IMR-90 (cell line): ENCODE measurements at regions not wholly inside any gene's neighbourhood (a gene's known extent, or its start where the extent isn't known, plus 50 kb on each side); places are given as distances from the start of the nearest gene placed in this dataset.

Experiments used
- ATAC-seq: fragments of 200-7000 bp; cut with Tn5 transposase; 2 replicates; pipeline ENCODE4 v1.9.1; 2020; ENCODE audit warnings: low read depth, mild to moderate bottlenecking, moderate library complexity
- BruUV-seq: library from RNA; stranded (reverse); fragments of 400-500 nt; replicated peaks from 2 replicates; lab custom pipeline; 2021; lab: Mats Ljungman, UMichigan
- CTCF ChIA-PET: fragments of 300-600 bp; formaldehyde crosslinking; extraction: SDS; loops from one replicate; lab custom pipeline; 2021; ENCODE audit warnings: antibody characterized with exemption; lab: Yijun Ruan, JAX
- POLR2A ChIA-PET: fragments of 300-600 bp; sonication (Branson Sonifier 250); formaldehyde crosslinking; loops from one replicate; lab custom pipeline; 2022; ENCODE audit warnings: antibody characterized with exemption; ENCODE audit not compliant: unreplicated experiment; lab: Charles Lee
- DNase-seq: peaks from one replicate; pipeline ENCODE4 v3.0.0; 2013
- H2AFZ ChIP-seq: replicated peaks from 2 replicates; pipeline ENCODE3; 2013; ENCODE audit warnings: low read length, mild to moderate bottlenecking; ENCODE audit not compliant: poor library complexity
- H2AK5ac ChIP-seq: 2 replicates; pipeline ENCODE4 v1.6.1; 2013; ENCODE audit warnings: low read depth, low read length, inconsistent platforms
- H2AK9ac ChIP-seq: replicated peaks from 2 replicates; pipeline ENCODE3; 2013; ENCODE audit warnings: mild to moderate bottlenecking, low read depth, low read length, moderate library complexity; ENCODE audit not compliant: poor library complexity
- H2BK120ac ChIP-seq: 2 replicates; pipeline ENCODE4 v1.6.1; 2013; ENCODE audit warnings: low read depth, low read length, inconsistent platforms
- H2BK15ac ChIP-seq: 3 replicates; pipeline ENCODE4 v1.6.1; 2013; ENCODE audit warnings: low read depth, low read length, inconsistent platforms
- H2BK20ac ChIP-seq: 2 replicates; pipeline ENCODE4 v1.6.1; 2013; ENCODE audit warnings: low read depth, mild to moderate bottlenecking, inconsistent platforms, low read length, moderate library complexity
- H2BK5ac ChIP-seq: 2 replicates; pipeline ENCODE4 v1.6.1; 2013; ENCODE audit warnings: mild to moderate bottlenecking, low read depth, low read length, inconsistent platforms; ENCODE audit not compliant: poor library complexity, severe bottlenecking
- H3K14ac ChIP-seq: replicated peaks from 2 replicates; pipeline ENCODE4 v1.6.1; 2013; ENCODE audit warnings: low read depth, low read length, inconsistent platforms
- H3K18ac ChIP-seq: 2 replicates; pipeline ENCODE4 v1.6.1; 2013; ENCODE audit warnings: low read depth, low read length, control low read depth
- H3K23ac ChIP-seq: 2 replicates; pipeline ENCODE4 v1.6.1; 2013; ENCODE audit warnings: low read depth, low read length, inconsistent platforms
- H3K27ac ChIP-seq: 2 replicates; pipeline ENCODE4 v1.5.1; 2013; ENCODE audit warnings: mild to moderate bottlenecking, control low read depth, low read length; ENCODE audit not compliant: insufficient read depth
- H3K27me3 ChIP-seq: 2 replicates; pipeline ENCODE4 v1.6.1; 2013; ENCODE audit warnings: low read length; ENCODE audit not compliant: control insufficient read depth, insufficient read depth
- H3K36me3 ChIP-seq: 2 replicates; pipeline ENCODE4 v1.6.1; 2013; ENCODE audit warnings: low read length, mixed read lengths; ENCODE audit not compliant: control insufficient read depth, insufficient read depth
- H3K4ac ChIP-seq: 2 replicates; pipeline ENCODE4 v1.6.1; 2013; ENCODE audit warnings: low read depth, low read length, inconsistent platforms
- H3K4me1 ChIP-seq: 2 replicates; pipeline ENCODE4 v1.6.1; 2013; ENCODE audit warnings: low read length, mixed read lengths; ENCODE audit not compliant: control insufficient read depth, insufficient read depth
- H3K4me2 ChIP-seq: 2 replicates; pipeline ENCODE4 v1.6.1; 2013; ENCODE audit warnings: low read depth, mild to moderate bottlenecking, control low read depth, low read length, moderate library complexity
- H3K4me3 ChIP-seq: 2 replicates; pipeline ENCODE4 v1.5.1; 2013; ENCODE audit warnings: low read depth, mild to moderate bottlenecking, control low read depth, low read length, moderate library complexity; ENCODE audit not compliant: insufficient read depth
- H3K56ac ChIP-seq: 2 replicates; pipeline ENCODE4 v1.6.1; 2013; ENCODE audit warnings: low read length, inconsistent platforms; ENCODE audit not compliant: insufficient read depth; ENCODE audit errors: extremely low read depth
- H3K79me1 ChIP-seq, 2 experiments: 2 replicates each; pipeline ENCODE4 v1.6.1; 2013; ENCODE audit warnings: low read length in 2 of 2, inconsistent platforms in 1 of 2, low read depth in 1 of 2
- H3K9ac ChIP-seq: 2 replicates; pipeline ENCODE4 v1.6.1; 2013; ENCODE audit warnings: low read depth, low read length, control low read depth
- H3K9me1 ChIP-seq: 2 replicates; pipeline ENCODE4 v1.6.1; 2013; ENCODE audit warnings: low read length, inconsistent platforms; ENCODE audit not compliant: insufficient read depth
- H3K9me3 ChIP-seq: 2 replicates; pipeline ENCODE4 v1.6.1; 2013; ENCODE audit warnings: low read length; ENCODE audit not compliant: control insufficient read depth, insufficient read depth
- H4K20me1 ChIP-seq: 2 replicates; pipeline ENCODE4 v1.6.1; 2013; ENCODE audit warnings: low read length, inconsistent platforms; ENCODE audit not compliant: insufficient read depth
- H4K5ac ChIP-seq: 2 replicates; pipeline ENCODE4 v1.6.1; 2013; ENCODE audit warnings: mild to moderate bottlenecking, low read depth, low read length, control low read depth
- H4K8ac ChIP-seq, 2 experiments: 2 replicates each; pipeline ENCODE4 v1.6.1; 2013; ENCODE audit warnings: low read depth in 2 of 2, low read length in 2 of 2, control low read depth in 1 of 2, inconsistent platforms in 1 of 2
- H4K91ac ChIP-seq: 2 replicates; pipeline ENCODE4 v1.6.1; 2013; ENCODE audit warnings: low read depth, low read length, inconsistent platforms; ENCODE audit not compliant: insufficient read depth
- BHLHE40 ChIP-seq: fragments of 150-350 bp; IDR thresholded peaks from 2 replicates; pipeline ENCODE4 v1.6.1; 2016; ENCODE audit warnings: mild to moderate bottlenecking, low read depth, low read length
- CHD1 ChIP-seq: IDR thresholded peaks from 2 replicates; pipeline ENCODE4 v1.6.1; 2012; ENCODE audit warnings: low read depth, low read length, improper control_type of control experiment
- ELK1 ChIP-seq: fragments of 150-350 bp; IDR thresholded peaks from 2 replicates; pipeline ENCODE4 v1.6.1; 2016; ENCODE audit warnings: low read depth, mild to moderate bottlenecking, low read length, moderate library complexity, borderline replicate concordance
- FOS ChIP-seq: fragments of 150-350 bp; IDR thresholded peaks from 2 replicates; pipeline ENCODE4 v1.6.1; 2016; ENCODE audit warnings: low read depth, low read length
- MAFK ChIP-seq: IDR thresholded peaks from 2 replicates; pipeline ENCODE4 v1.6.1; 2012; ENCODE audit warnings: low read depth, low read length, improper control_type of control experiment
- MAZ ChIP-seq: IDR thresholded peaks from 2 replicates; pipeline ENCODE4 v1.6.1; 2012; ENCODE audit warnings: low read depth, mild to moderate bottlenecking, low read length, improper control_type of control experiment, moderate library complexity, borderline replicate concordance
- MXI1 ChIP-seq: IDR thresholded peaks from 2 replicates; pipeline ENCODE4 v1.6.1; 2012; ENCODE audit warnings: low read depth, mild to moderate bottlenecking, low read length, moderate library complexity, borderline replicate concordance
- POLR2A ChIP-seq: IDR thresholded peaks from 2 replicates; pipeline ENCODE4 v1.6.1; 2012; ENCODE audit warnings: mild to moderate bottlenecking, low read depth, low read length
- RAD21 ChIP-seq: IDR thresholded peaks from 2 replicates; pipeline ENCODE4 v1.6.1; 2012; ENCODE audit warnings: low read length, improper control_type of control experiment
- RCOR1 ChIP-seq: IDR thresholded peaks from 2 replicates; pipeline ENCODE4 v1.6.1; 2012; ENCODE audit warnings: mild to moderate bottlenecking, low read length, improper control_type of control experiment; ENCODE audit not compliant: insufficient replicate concordance
- USF2 ChIP-seq: fragments of 150-350 bp; IDR thresholded peaks from 2 replicates; pipeline ENCODE4 v1.6.1; 2017; ENCODE audit warnings: mild to moderate bottlenecking, antibody characterized with exemption, low read length, low read depth
- WGBS, 2 experiments: methylation state at CpG; one replicate each; pipeline versions ENCODE4 v1.1.5 to v1.1.7; 2013; ENCODE audit warnings: missing lambda C conversion rate in 2 of 2; ENCODE audit not compliant: insufficient read length in 1 of 2; ENCODE audit errors: extremely low coverage in 2 of 2; 5-methylcytosine and 5-hydroxymethylcytosine counted together
- dilution Hi-C: fragments of 300-500 bp; cut with HindIII; formaldehyde crosslinking; loops from one replicate; pipeline ENCODE4 v1.14.3; 2018; ENCODE audit warnings: low sequenced_read_pairs; ENCODE audit not compliant: unreplicated experiment
- in situ Hi-C: fragments of 300-500 bp; cut with MboI; formaldehyde crosslinking; loops from 3 replicates; pipeline ENCODE4 v1.14.3; 2019; ENCODE audit warnings: low sequenced_read_pairs, inconsistent platforms, mixed read lengths
- intact Hi-C: fragments of 100-400 bp; cut with micrococcal nuclease; formaldehyde crosslinking; loops from 2 replicates; pipeline ENCODE4 v1.10.0; 2022

DNA sequence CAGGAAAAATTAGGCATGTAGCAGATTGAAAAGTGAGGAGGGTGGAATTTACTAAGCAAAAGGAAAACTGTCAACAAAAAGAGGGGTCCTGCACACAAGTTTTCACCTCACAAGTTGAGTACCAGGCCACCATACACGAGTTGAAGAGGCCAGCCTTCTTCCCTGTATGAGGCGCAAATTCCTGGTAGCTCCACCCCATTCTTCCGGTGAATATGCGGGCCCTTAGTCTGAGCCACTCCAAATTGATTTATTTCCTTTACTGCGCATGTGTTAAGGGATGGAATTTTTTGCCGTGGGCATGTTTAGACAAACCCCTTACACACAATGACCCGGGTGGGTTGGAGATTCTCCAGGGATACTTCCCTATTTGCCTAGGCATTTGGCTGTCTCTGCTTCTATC is 942.1 kb upstream of the GRIA3 start:
- no peak for ATAC-seq
- Histone ChIP-seq H3K27me3 (no peaks in the 10 kb centered on the region), H2AFZ (no peak overlapping the region), H2AK5ac (no peak overlapping the region), H3K79me1 (no peaks in the 10 kb centered on the region), H2BK15ac (no peak overlapping the region), H2BK120ac (no peak overlapping the region), H2AK9ac (no peak overlapping the region), H2BK20ac (no peak overlapping the region), H3K4me1 (no peaks in the 10 kb centered on the region), H2BK5ac (no peak overlapping the region), H4K5ac (no peak overlapping the region), H3K36me3 (no peaks in the 10 kb centered on the region), H4K20me1 (no peaks in the 10 kb centered on the region), H3K9me1 (no peaks in the 10 kb centered on the region), H3K56ac (no peak overlapping the region), H3K9ac (no peak overlapping the region), H3K23ac (no peak overlapping the region), H4K91ac (no peak overlapping the region), H3K18ac (no peak overlapping the region), H4K8ac (no peak overlapping the region), H3K27ac (no peak overlapping the region), H3K4me3 (no peak overlapping the region), H3K4me2 (no peak overlapping the region), H3K4ac (no peak overlapping the region), H3K9me3 (0 out of 2 replicates have a peak, but pooled peaks cover 1% of the 10 kb centered on the region), H3K14ac (no peak overlapping the region)
- intact Hi-C loops (no loop called here), in situ Hi-C loops (no loop called here), dilution Hi-C loops (no loop called here)
- POLR2A ChIA-PET = no interaction called here
- no peak for DNase-seq
- no TSS peak for BruUV-seq
- TF ChIP-seq FOS (no peak), BHLHE40 (no peak), MAFK (no peak), MAZ (no peak), POLR2A (no peak), MXI1 (no peak), USF2 (no peak), RCOR1 (no peak), CHD1 (no peak), RAD21 (no peak), ELK1 (no peak)
- CTCF ChIA-PET = no interaction called here
- WGBS, 2 experiments = no CpG with 5 or more reads among the region's 7 CpGs
